Esophagus squamous epithelium (tissue), 5 donors: ENCODE measurements at regions not wholly inside any gene's neighbourhood (a gene's known extent, or its start where the extent isn't known, plus 50 kb on each side); places are given as distances from the start of the nearest gene placed in this dataset.

Source experiments
- DNase-seq: peaks from one replicate; lab custom pipeline; 2025; lab: John Stamatoyannopoulos, UW
- H3K27ac ChIP-seq, 4 donors: fragments of 200-600 bp; sonication (generic); one replicate each; pipeline ENCODE4 v1.5.1; 2016 to 2019; ENCODE audit warnings: mild to moderate bottlenecking in 1 of 4
- H3K27me3 ChIP-seq, 4 donors: fragments of 200-600 bp; sonication (generic); 1 replicate in 3 of 4; 2 replicates in 1 of 4; pipeline versions ENCODE4 v1.5.1 to v1.6.0; 2017 to 2021; ENCODE audit warnings: antibody characterized with exemption in 1 of 4
- H3K36me3 ChIP-seq, 3 donors: fragments of 200-600 bp; sonication (generic); one replicate each; pipeline ENCODE4 v1.5.1; 2016 to 2019
- H3K4me1 ChIP-seq, 3 donors: fragments of 200-600 bp; sonication (generic); one replicate each; pipeline ENCODE4 v1.5.1; 2017 to 2019
- H3K4me3 ChIP-seq, 4 donors: fragments of 200-600 bp; sonication (generic); 1 replicate in 3 of 4; 2 replicates in 1 of 4; pipeline ENCODE4 v1.5.1; 2016 to 2019; ENCODE audit warnings: mild to moderate bottlenecking in 2 of 4, moderate library complexity in 1 of 4
- H3K9me3 ChIP-seq, 3 donors: fragments of 200-600 bp; sonication (generic); one replicate each; pipeline ENCODE4 v1.5.1; 2016 to 2019
- CTCF ChIP-seq, 6 experiments: fragments of 450-650 bp in 4 of 6; fragments of 200-600 bp in 2 of 6; sonication (generic) in 2 of 6; IDR thresholded peaks; one replicate each; pipeline ENCODE4 v1.5.1; 2016 to 2019; ENCODE audit warnings: antibody characterized with exemption in 6 of 6, mild to moderate bottlenecking in 4 of 6, moderate library complexity in 4 of 6
- POLR2A ChIP-seq, 4 donors: fragments of 450-650 bp; IDR thresholded peaks; one replicate each; pipeline ENCODE4 v1.6.1; 2017; ENCODE audit warnings: antibody characterized with exemption in 4 of 4, mild to moderate bottlenecking in 4 of 4, moderate library complexity in 3 of 4
- WGBS, 2 donors: methylation state at CpG; one replicate each; pipeline ENCODE4 v1.1.5; 2018; 5-methylcytosine and 5-hydroxymethylcytosine counted together
- intact Hi-C: fragments of 100-400 bp; cut with DNase I; formaldehyde crosslinking; loops from one replicate; pipeline ENCODE4 v1.15.0; 2022
- donor health status: DM: yes; HTN: yes; CAD: no.

GRCh38 chr2:64722291-64723044 lies 68.8 kb upstream of the SERTAD2 start:
- peaks cover 0 to 36% (median 4%) of the 10 kb centered on the region in 3 donors for H3K4me1 ChIP-seq
- H3K36me3 ChIP-seq: no peaks in the 10 kb centered on the region
- no peak for TF ChIP-seq CTCF (IDR thresholded peaks at IDR 0.05)
- no peak for TF ChIP-seq POLR2A (IDR thresholded peaks at IDR 0.05)
- no peak overlapping the region for H3K27ac ChIP-seq
- WGBS, 2 donors: 74 to 77% methylated on average over 2 of the region's 2 CpGs
- DNase-seq: no peak
- H3K9me3 ChIP-seq: no peaks in the 10 kb centered on the region
- H3K4me3 ChIP-seq: no peak overlapping the region
- no peaks in the 10 kb centered on the region for H3K27me3 ChIP-seq
- intact Hi-C loops: no loop called here

DNA sequence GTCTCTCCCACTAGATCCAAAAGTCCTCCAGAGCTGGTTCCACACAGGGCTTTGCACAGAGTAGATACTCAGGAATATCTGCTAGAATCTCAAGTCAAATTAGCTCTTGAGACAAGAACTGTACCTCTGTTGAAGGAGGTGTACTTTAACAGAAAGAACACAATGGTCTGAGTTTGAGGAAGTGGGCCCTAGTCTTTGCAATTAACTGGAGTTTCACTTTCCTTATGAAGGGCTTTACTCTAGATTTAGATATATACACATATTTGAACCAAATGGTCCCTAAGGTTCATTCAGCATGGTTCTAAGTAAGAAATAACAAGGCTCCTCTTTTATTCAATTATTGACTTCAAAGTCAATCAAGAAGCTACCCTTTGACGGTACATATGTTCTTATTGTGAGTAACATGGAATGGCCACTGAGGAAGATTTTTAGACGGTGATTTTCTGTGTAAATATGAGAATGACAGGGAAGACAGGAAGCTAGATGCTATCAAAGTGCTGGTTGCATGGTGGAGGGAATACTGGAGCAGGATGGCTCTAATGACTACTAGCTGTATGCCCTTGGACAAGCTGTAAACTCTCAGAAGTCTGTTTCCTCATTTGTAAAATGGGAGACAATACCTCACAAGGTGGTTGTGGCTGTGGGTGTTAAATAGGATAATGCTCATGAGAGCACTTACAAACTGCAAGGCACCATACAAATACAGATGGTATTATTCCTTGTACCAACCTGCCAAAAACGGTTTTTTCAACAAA lies 73.5 kb upstream of the SERTAD2 start:
- Histone ChIP-seq H3K9me3 (no peaks in the 10 kb centered on the region), H3K4me1 (peaks cover 12 to 53% (median 29%) of the 10 kb centered on the region in 3 donors), H3K27ac (peak overlapping the region; percentile 2 to 73 (median 46)), H3K27me3 (no peaks in the 10 kb centered on the region), H3K36me3 (no peaks in the 10 kb centered on the region), H3K4me3 (peak overlapping the region in 1 of 4 donors; percentile 5)
- TF ChIP-seq CTCF (IDR thresholded peaks at IDR 0.05): no peak
- TF ChIP-seq POLR2A (IDR thresholded peaks at IDR 0.05): peak in 1 of 4 donors; percentile 19
- no peak for DNase-seq
- 63 to 67% methylated on average over 3 of the region's 3 CpGs for WGBS, 2 donors
- intact Hi-C loops: no loop called here

- peak overlapping the region in 1 of 4 donors; percentile 73 for H3K27ac ChIP-seq
- TF ChIP-seq POLR2A (IDR thresholded peaks at IDR 0.05) (no peak), CTCF (IDR thresholded peaks at IDR 0.05) (no peak)
- WGBS, 2 donors: 54 to 85% methylated on average over 3 to 5 of the region's 11 CpGs
- intact Hi-C loops: no loop called here
- H3K4me3 ChIP-seq: no peak overlapping the region
- H3K36me3 ChIP-seq: no peaks in the 10 kb centered on the region
- peaks cover 12 to 53% (median 29%) of the 10 kb centered on the region in 3 donors for H3K4me1 ChIP-seq
- DNase-seq: no peak
- H3K27me3 ChIP-seq: no peaks in the 10 kb centered on the region
- no peaks in the 10 kb centered on the region for H3K9me3 ChIP-seq
These were observed 74.2 kb upstream of the SERTAD2 start for GRCh38 chr2:64727843-64728463.

DNA sequence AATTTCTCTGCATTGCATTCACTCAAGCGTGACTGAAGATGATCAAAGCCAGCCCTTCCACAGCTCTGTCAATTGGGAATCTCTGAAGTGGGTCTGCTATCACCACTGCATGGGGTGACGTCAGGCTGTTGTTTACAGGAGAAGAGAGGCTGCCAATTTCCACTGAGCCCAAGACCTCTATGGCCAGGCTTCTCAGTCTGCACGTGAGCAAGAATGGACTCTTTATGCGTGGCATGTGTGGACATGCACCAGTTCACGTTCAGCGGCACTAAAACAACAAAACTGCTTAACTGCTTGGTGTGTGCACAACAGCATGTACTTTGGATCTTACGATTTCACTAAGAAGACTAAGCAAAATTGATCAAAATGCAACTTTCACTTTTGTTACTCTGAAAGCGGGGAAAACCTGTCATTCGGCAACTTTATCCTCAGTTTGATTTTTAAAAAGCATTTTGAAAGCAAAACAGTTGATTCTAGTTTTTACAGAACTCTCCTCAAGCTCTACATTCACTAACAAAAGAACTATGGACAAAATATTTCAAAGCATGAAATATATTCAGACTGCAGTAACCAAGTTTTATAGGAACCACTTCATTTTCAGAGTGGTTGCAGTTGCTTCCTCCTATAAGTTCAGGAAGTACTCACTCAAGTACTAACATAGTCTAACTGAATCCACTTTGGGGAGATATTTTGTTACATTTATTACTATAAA lies 77.0 kb upstream of the SERTAD2 start:
- H3K4me1 ChIP-seq: peaks cover 12 to 51% (median 29%) of the 10 kb centered on the region in 3 donors
- H3K9me3 ChIP-seq: no peaks in the 10 kb centered on the region
- peak overlapping the region in 3 of 4 donors; percentile 39 to 63 (median 41) for H3K4me3 ChIP-seq
- no peaks in the 10 kb centered on the region for H3K36me3 ChIP-seq
- peak overlapping the region; percentile 57 to 88 (median 75) for H3K27ac ChIP-seq
- TF ChIP-seq POLR2A (IDR thresholded peaks at IDR 0.05) (peak in 1 of 4 donors; percentile 25), CTCF (IDR thresholded peaks at IDR 0.05) (no peak)
- no peaks in the 10 kb centered on the region for H3K27me3 ChIP-seq
- intact Hi-C loops: no loop called here
- no peak for DNase-seq
- 3 to 8% methylated on average over 8 to 9 of the region's 9 CpGs for WGBS, 2 donors
